Inflammatory macrophage treated with lipopolysaccharide for 4 hours (primary cell): ENCODE measurements at regions not wholly inside any gene's neighbourhood (a gene's known extent, or its start where the extent isn't known, plus 50 kb on each side); places are given as distances from the start of the nearest gene placed in this dataset.
A peak's percentile ranks its signal among the peaks of the same experiment; 100 is the strongest.

Experiments used
- DNase-seq: peaks from one replicate; pipeline ENCODE4 v3.0.0-alpha.2; 2020

- no peak for DNase-seq
Observed at GRCh38 chr12:124686370-124687173, 119.2 kb upstream of the NCOR2 start.

GRCh38 chr12:124685689-124686369 is 118.4 kb upstream of the NCOR2 start:
- DNase-seq: peak; percentile 57

- peak; percentile 73 for DNase-seq
Observed at GRCh38 chr12:124684971-124685688, 117.7 kb upstream of the NCOR2 start.

GRCh38 chr12:124684496-124684895 is 117.1 kb upstream of the NCOR2 start:
- DNase-seq: peak; percentile 64

GRCh38 chr12:124683152-124684124 is 116.0 kb upstream of the NCOR2 start:
- DNase-seq: no peak

- peak; percentile 54 for DNase-seq
Observed at GRCh38 chr12:124682425-124683151, 115.2 kb upstream of the NCOR2 start.

GRCh38 chr12:124681779-124682391 is 114.5 kb upstream of the NCOR2 start:
- peak; percentile 37 for DNase-seq

- peak; percentile 93 for DNase-seq
Observed at GRCh38 chr12:124680863-124681778, 113.7 kb upstream of the NCOR2 start.

- DNase-seq: no peak
Observed at GRCh38 chr12:124679533-124680371, 112.3 kb upstream of the NCOR2 start.

- no peak for DNase-seq
Observed at GRCh38 chr12:124679047-124679446, 111.6 kb upstream of the NCOR2 start.

GRCh38 chr12:124678421-124678893 is 111.0 kb upstream of the NCOR2 start:
- no peak for DNase-seq

GRCh38 chr12:124677552-124678356 is 110.3 kb upstream of the NCOR2 start:
- no peak for DNase-seq

GRCh38 chr12:124676714-124677462 is 109.5 kb upstream of the NCOR2 start:
- no peak for DNase-seq

- DNase-seq: peak; percentile 92
Observed at GRCh38 chr12:124675881-124676713, 108.7 kb upstream of the NCOR2 start.

- no peak for DNase-seq
Observed at GRCh38 chr12:124674937-124675336, 107.5 kb upstream of the NCOR2 start.
